ENCODE measurements at regions not wholly inside any gene's neighbourhood (a gene's known extent, or its start where the extent isn't known, plus 50 kb on each side); places are given as distances from the start of the nearest gene placed in this dataset.

- TF ChIP-seq ZBTB33 (IDR thresholded peaks at IDR 0.05): no peak
- no peak for TF ChIP-seq SP1 (IDR thresholded peaks at IDR 0.05)
- TF ChIP-seq JUND (IDR thresholded peaks at IDR 0.05): no peak
- no peak for TF ChIP-seq EGR1 (IDR thresholded peaks at IDR 0.05; ENCODE audit: low read depth in 2 of 2)
- TF ChIP-seq CTCF (IDR thresholded peaks at IDR 0.05; ENCODE audit: low read depth, low read length, missing input control): no peak
- no peak for TF ChIP-seq ATF3 (IDR thresholded peaks at IDR 0.05)
- TF ChIP-seq YY1 (IDR thresholded peaks at IDR 0.05): no peak
- no peak overlapping the region for H3K27ac ChIP-seq (ENCODE audit: low read depth in 1 of 2, low read length in 2 of 2)
- H3K36me3 ChIP-seq (ENCODE audit: control insufficient read depth in 4 of 4, insufficient read depth in 3 of 4, low read depth in 1 of 4, low read length in 3 of 4): no peaks in the 10 kb centered on the region
- H3K9me3 ChIP-seq (ENCODE audit: control insufficient read depth in 4 of 4, low read length in 3 of 4): no peaks in the 10 kb centered on the region
- H3K9ac ChIP-seq (ENCODE audit: low read depth in 1 of 2, low read length in 2 of 2): no peak overlapping the region
- DNase-seq (ENCODE audit: low spot score): no peak
- no peaks in the 10 kb centered on the region for H3K27me3 ChIP-seq (ENCODE audit: control insufficient read depth in 4 of 4, insufficient read depth in 4 of 4, low read length in 3 of 4)
- no peak overlapping the region for H3K4me3 ChIP-seq (ENCODE audit: low read depth in 1 of 3, low read length in 3 of 3)
- H3K4me1 ChIP-seq (ENCODE audit: control insufficient read depth in 4 of 4, insufficient read depth in 4 of 4, low read length in 3 of 4): no peaks in the 10 kb centered on the region
Measured at GRCh38 chr2:126536605-126537200, 119.3 kb upstream of the GYPC start.

- Histone ChIP-seq H3K27ac (ENCODE audit: low read depth in 1 of 2, low read length in 2 of 2) (no peak overlapping the region), H3K9me3 (ENCODE audit: control insufficient read depth in 4 of 4, low read length in 3 of 4) (peaks cover 0 to 11% (median under 1%) of the 10 kb centered on the region in 4 donors), H3K27me3 (ENCODE audit: control insufficient read depth in 4 of 4, insufficient read depth in 4 of 4, low read length in 3 of 4) (no peaks in the 10 kb centered on the region), H3K36me3 (ENCODE audit: control insufficient read depth in 4 of 4, insufficient read depth in 3 of 4, low read depth in 1 of 4, low read length in 3 of 4) (no peaks in the 10 kb centered on the region), H3K4me1 (ENCODE audit: control insufficient read depth in 4 of 4, insufficient read depth in 4 of 4, low read length in 3 of 4) (no peaks in the 10 kb centered on the region), H3K4me3 (ENCODE audit: low read depth in 1 of 3, low read length in 3 of 3) (no peak overlapping the region), H3K9ac (ENCODE audit: low read depth in 1 of 2, low read length in 2 of 2) (no peak overlapping the region)
- DNase-seq (ENCODE audit: low spot score): no peak
- WGBS: 90% methylated on average over 3 of the region's 3 CpGs
- TF ChIP-seq CTCF (IDR thresholded peaks at IDR 0.05; ENCODE audit: low read depth, low read length, missing input control): no peak
- TF ChIP-seq HNF4G (IDR thresholded peaks at IDR 0.05): no peak
Measured at GRCh38 chr2:126539101-126539500, 116.9 kb upstream of the GYPC start.

- DNase-seq (ENCODE audit: low spot score): no peak
- H3K9ac ChIP-seq (ENCODE audit: low read depth in 1 of 2, low read length in 2 of 2): no peak overlapping the region
- no peaks in the 10 kb centered on the region for H3K4me1 ChIP-seq (ENCODE audit: control insufficient read depth in 4 of 4, insufficient read depth in 4 of 4, low read length in 3 of 4)
- H3K9me3 ChIP-seq (ENCODE audit: control insufficient read depth in 4 of 4, low read length in 3 of 4): peaks cover 0 to 11% (median under 1%) of the 10 kb centered on the region in 4 donors
- no peaks in the 10 kb centered on the region for H3K36me3 ChIP-seq (ENCODE audit: control insufficient read depth in 4 of 4, insufficient read depth in 3 of 4, low read depth in 1 of 4, low read length in 3 of 4)
- TF ChIP-seq RXRA (IDR thresholded peaks at IDR 0.05) (no peak), REST (IDR thresholded peaks at IDR 0.05) (no peak), ZBTB33 (IDR thresholded peaks at IDR 0.05) (no peak), JUND (IDR thresholded peaks at IDR 0.05) (no peak), RAD21 (IDR thresholded peaks at IDR 0.05) (no peak), ATF3 (IDR thresholded peaks at IDR 0.05) (no peak), HNF4A (conservative IDR thresholded peaks at IDR 0.05) (no peak), TAF1 (conservative IDR thresholded peaks at IDR 0.05) (no peak), MAX (IDR thresholded peaks at IDR 0.05) (no peak), SP1 (IDR thresholded peaks at IDR 0.05) (no peak)
- no peak overlapping the region for H3K4me3 ChIP-seq (ENCODE audit: low read depth in 1 of 3, low read length in 3 of 3)
- WGBS: 97% methylated on average over 1 of the region's 1 CpG
- H3K27ac ChIP-seq (ENCODE audit: low read depth in 1 of 2, low read length in 2 of 2): no peak overlapping the region
- H3K27me3 ChIP-seq (ENCODE audit: control insufficient read depth in 4 of 4, insufficient read depth in 4 of 4, low read length in 3 of 4): no peaks in the 10 kb centered on the region
Measured at GRCh38 chr2:126542247-126542646, 113.7 kb upstream of the GYPC start.
